ENCODE measurements at regions not wholly inside any gene's neighbourhood (a gene's known extent, or its start where the extent isn't known, plus 50 kb on each side); places are given as distances from the start of the nearest gene placed in this dataset.
A peak's percentile ranks its signal among the peaks of the same experiment; 100 is the strongest.

- no peak for ATAC-seq (ENCODE audit: insufficient read depth, low FRiP score)
- Histone ChIP-seq H3K9me3 (ENCODE audit: control insufficient read depth in 4 of 4, insufficient read depth in 3 of 4, low read length in 3 of 4) (no peaks in the 10 kb centered on the region), H3K4me1 (ENCODE audit: control insufficient read depth in 5 of 5, insufficient read depth in 5 of 5, low read length in 5 of 5) (no peaks in the 10 kb centered on the region), H3K27me3 (ENCODE audit: control insufficient read depth in 3 of 3, insufficient read depth in 3 of 3, low read length in 2 of 3) (peaks cover 0 to 5% (median 2%) of the 10 kb centered on the region in 3 donors), H3K27ac (ENCODE audit: low read depth in 1 of 2, low read length in 1 of 2) (no peak overlapping the region), H3K9ac (ENCODE audit: insufficient read depth in 1 of 2, low read length in 2 of 2) (no peak overlapping the region), H3K36me3 (ENCODE audit: control insufficient read depth in 4 of 4, insufficient read depth in 4 of 4, low read length in 4 of 4) (no peaks in the 10 kb centered on the region), H3K4me3 (no peak overlapping the region)
- WGBS, 2 donors: 81 to 87% methylated on average over 7 of the region's 7 CpGs
- no peak for DNase-seq
- no peak for TF ChIP-seq CTCF (IDR thresholded peaks at IDR 0.05; ENCODE audit: control extremely low read depth, extremely low read depth)
Observed at GRCh38 chr7:153380636-153381035, 621.1 kb downstream of the ACTR3B start.

- Histone ChIP-seq H3K27me3 (ENCODE audit: control insufficient read depth in 3 of 3, insufficient read depth in 3 of 3, low read length in 2 of 3) (peaks cover 0 to 5% (median 2%) of the 10 kb centered on the region in 3 donors), H3K9ac (ENCODE audit: insufficient read depth in 1 of 2, low read length in 2 of 2) (no peak overlapping the region), H3K4me3 (no peak overlapping the region), H3K36me3 (ENCODE audit: control insufficient read depth in 4 of 4, insufficient read depth in 4 of 4, low read length in 4 of 4) (no peaks in the 10 kb centered on the region), H3K9me3 (ENCODE audit: control insufficient read depth in 4 of 4, insufficient read depth in 3 of 4, low read length in 3 of 4) (peaks cover 0 to 3% (median 0%) of the 10 kb centered on the region in 4 donors), H3K27ac (ENCODE audit: low read depth in 1 of 2, low read length in 1 of 2) (no peak overlapping the region), H3K4me1 (ENCODE audit: control insufficient read depth in 5 of 5, insufficient read depth in 5 of 5, low read length in 5 of 5) (peaks cover 0 to 1% (median 0%) of the 10 kb centered on the region in 5 donors)
- peak; percentile 63 for ATAC-seq (ENCODE audit: insufficient read depth, low FRiP score)
- DNase-seq: peak; percentile 13 to 32 (median 29)
- peak; percentile 52 for TF ChIP-seq CTCF (IDR thresholded peaks at IDR 0.05; ENCODE audit: control extremely low read depth, extremely low read depth)
- 17 to 19% methylated on average over 13 of the region's 13 CpGs for WGBS, 2 donors
Observed at GRCh38 chr7:153381275-153382040, 621.9 kb downstream of the ACTR3B start.

- DNase-seq (no peak), ATAC-seq (ENCODE audit: insufficient read depth, low FRiP score) (peak; percentile 63)
- H3K9ac ChIP-seq (ENCODE audit: insufficient read depth in 1 of 2, low read length in 2 of 2): no peak overlapping the region
- no peak overlapping the region for H3K4me3 ChIP-seq
- H3K27me3 ChIP-seq (ENCODE audit: control insufficient read depth in 3 of 3, insufficient read depth in 3 of 3, low read length in 2 of 3): peaks cover 0 to 5% (median 2%) of the 10 kb centered on the region in 3 donors
- no peak for TF ChIP-seq CTCF (IDR thresholded peaks at IDR 0.05; ENCODE audit: control extremely low read depth, extremely low read depth)
- H3K36me3 ChIP-seq (ENCODE audit: control insufficient read depth in 4 of 4, insufficient read depth in 4 of 4, low read length in 4 of 4): no peaks in the 10 kb centered on the region
- peaks cover 0 to 3% (median 0%) of the 10 kb centered on the region in 4 donors for H3K9me3 ChIP-seq (ENCODE audit: control insufficient read depth in 4 of 4, insufficient read depth in 3 of 4, low read length in 3 of 4)
- 76 to 89% methylated on average over 8 of the region's 8 CpGs for WGBS, 2 donors
- peaks cover 0 to 1% (median 0%) of the 10 kb centered on the region in 5 donors for H3K4me1 ChIP-seq (ENCODE audit: control insufficient read depth in 5 of 5, insufficient read depth in 5 of 5, low read length in 5 of 5)
- no peak overlapping the region for H3K27ac ChIP-seq (ENCODE audit: low read depth in 1 of 2, low read length in 1 of 2)
Observed at GRCh38 chr7:153382641-153383101, 623.1 kb downstream of the ACTR3B start.

Measured in lung (tissue), 11 donors.